Common myeloid progenitor, CD34-positive (primary cell): ENCODE measurements at regions not wholly inside any gene's neighbourhood (a gene's known extent, or its start where the extent isn't known, plus 50 kb on each side); places are given as distances from the start of the nearest gene placed in this dataset.

Source experiments
- CTCF ChIA-PET: fragments of 350-600 bp; sonication (Branson Sonifier 250); formaldehyde crosslinking; loops from one replicate; lab custom pipeline; 2021; ENCODE audit warnings: antibody characterized with exemption; lab: Charles Lee
- POLR2A ChIA-PET: fragments of 350-600 bp; sonication (Branson Sonifier 250); formaldehyde crosslinking; loops from one replicate; lab custom pipeline; 2021; ENCODE audit warnings: antibody characterized with exemption; lab: Charles Lee
- DNase-seq, 3 donors: peaks; one replicate each; pipeline versions ENCODE4 v3.0.0 to v3.0.0-alpha.2; 2013
- H3K27ac ChIP-seq, 2 experiments: 1 replicate in 1 of 2; 2 replicates in 1 of 2; pipeline ENCODE4 v1.7.0; 2013; ENCODE audit warnings: inconsistent platforms in 2 of 2, low read length in 2 of 2, mild to moderate bottlenecking in 2 of 2, low read depth in 1 of 2, moderate library complexity in 1 of 2; ENCODE audit not compliant: severe bottlenecking in 2 of 2, insufficient read depth in 1 of 2, poor library complexity in 1 of 2
- H3K27me3 ChIP-seq, 5 experiments: replicated peaks in 2 of 5; 1 replicate in 3 of 5; 2 replicates in 2 of 5; pipeline versions ENCODE4 v1.6.1 to v1.7.0; 2013; ENCODE audit warnings: low read length in 4 of 5, mild to moderate bottlenecking in 2 of 5, moderate library complexity in 2 of 5, inconsistent platforms in 1 of 5; ENCODE audit not compliant: insufficient read depth in 5 of 5, control insufficient read depth in 4 of 5
- H3K36me3 ChIP-seq, 4 experiments: 1 replicate in 2 of 4; 2 replicates in 2 of 4; pipeline versions ENCODE4 v1.6.1 to v1.7.0; 2013; ENCODE audit warnings: low read length in 3 of 4, control low read depth in 1 of 4, mild to moderate bottlenecking in 1 of 4; ENCODE audit not compliant: control insufficient read depth in 4 of 4, insufficient read depth in 4 of 4
- H3K4me1 ChIP-seq, 4 experiments: 1 replicate in 3 of 4; 2 replicates in 1 of 4; pipeline versions ENCODE4 v1.6.1 to v1.7.1; 2013; ENCODE audit warnings: low read length in 3 of 4, mild to moderate bottlenecking in 3 of 4, control low read depth in 1 of 4, inconsistent platforms in 1 of 4, moderate library complexity in 1 of 4; ENCODE audit not compliant: control insufficient read depth in 4 of 4, insufficient read depth in 4 of 4; ENCODE audit errors: control extremely low read depth in 1 of 4
- H3K4me3 ChIP-seq, 7 experiments: 1 replicate in 4 of 7; 2 replicates in 3 of 7; pipeline versions ENCODE4 v1.5.1 to v1.7.0; 2013; ENCODE audit warnings: mild to moderate bottlenecking in 7 of 7, low read length in 6 of 7, moderate library complexity in 6 of 7, inconsistent platforms in 2 of 7, low read depth in 2 of 7, control low read depth in 1 of 7; ENCODE audit not compliant: insufficient read depth in 4 of 7, control insufficient read depth in 1 of 7; ENCODE audit errors: extremely low read depth in 1 of 7
- H3K9me3 ChIP-seq, 5 experiments: 1 replicate in 4 of 5; 2 replicates in 1 of 5; pipeline versions ENCODE4 v1.6.1 to v1.7.1; 2013; ENCODE audit warnings: low read length in 4 of 5, mild to moderate bottlenecking in 2 of 5, inconsistent platforms in 1 of 5, low read depth in 1 of 5, moderate library complexity in 1 of 5; ENCODE audit not compliant: control insufficient read depth in 4 of 5, insufficient read depth in 2 of 5; ENCODE audit errors: control extremely low read depth in 1 of 5
- WGBS: methylation state at CpG from one replicate; pipeline ENCODE4 v1.1.5; 2013; ENCODE audit not compliant: insufficient coverage; 5-methylcytosine and 5-hydroxymethylcytosine counted together

GRCh38 chr15:93244696-93245660, 156.0 kb upstream of the RGMA start:
- POLR2A ChIA-PET, result no interaction called here
- DNase-seq, result no peak
- Histone ChIP-seq H3K27ac (no peak overlapping the region), H3K27me3 (peaks cover 0 to 4% (median 0%) of the 10 kb centered on the region in 5 experiments), H3K4me3 (no peak overlapping the region), H3K4me1 (no peaks in the 10 kb centered on the region), H3K9me3 (no peaks in the 10 kb centered on the region), H3K36me3 (no peaks in the 10 kb centered on the region)
- CTCF ChIA-PET, result no interaction called here
- whole genome bisulfite sequencing, result 95% methylated on average over 20 of the region's 26 CpGs

DNA sequence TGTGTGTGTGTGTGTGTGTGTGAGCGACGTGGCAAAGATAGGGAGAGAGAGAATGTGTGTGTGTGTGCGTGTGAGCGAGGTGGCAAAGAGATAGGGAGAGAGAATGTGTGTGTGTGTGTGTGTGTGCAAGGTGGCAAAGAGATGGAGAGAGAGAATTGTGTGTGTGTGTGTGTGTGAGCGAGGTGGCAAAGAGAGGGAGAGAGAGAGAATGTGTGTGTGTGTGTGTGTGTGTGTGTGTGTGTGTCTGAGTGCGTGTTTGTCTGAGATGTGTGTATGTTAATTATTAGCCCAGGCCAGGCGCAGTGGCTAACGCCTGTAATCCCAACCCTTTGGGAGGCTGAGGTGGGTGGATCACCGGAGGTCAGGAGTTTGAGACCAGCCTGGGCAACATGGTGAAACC, 154.6 kb upstream of the RGMA start:
- WGBS, result 93% methylated on average over 3 of the region's 9 CpGs

GRCh38 chr15:93241696-93242585, 152.9 kb upstream of the RGMA start:
- Histone ChIP-seq H3K4me3 (no peak overlapping the region), H3K9me3 (no peaks in the 10 kb centered on the region), H3K27ac (no peak overlapping the region), H3K27me3 (peaks cover 0 to 4% (median 0%) of the 10 kb centered on the region in 5 experiments), H3K36me3 (no peaks in the 10 kb centered on the region), H3K4me1 (no peaks in the 10 kb centered on the region)
- no peak for DNase-seq
- POLR2A ChIA-PET, result no interaction called here
- CTCF ChIA-PET, result no interaction called here
- 79% methylated on average over 10 of the region's 15 CpGs for WGBS

More for the DNA sequence above, 154.6 kb upstream of the RGMA start:
- ChIA-PET CTCF (no interaction called here), POLR2A (no interaction called here)
- no peak for DNase-seq
- no peaks in the 10 kb centered on the region for H3K36me3 ChIP-seq
- H3K4me1 ChIP-seq, result no peaks in the 10 kb centered on the region
- H3K4me3 ChIP-seq, result no peak overlapping the region
- H3K27me3 ChIP-seq, result peaks cover 0 to 4% (median 0%) of the 10 kb centered on the region in 5 experiments
- no peak overlapping the region for H3K27ac ChIP-seq
- H3K9me3 ChIP-seq, result no peaks in the 10 kb centered on the region

DNA sequence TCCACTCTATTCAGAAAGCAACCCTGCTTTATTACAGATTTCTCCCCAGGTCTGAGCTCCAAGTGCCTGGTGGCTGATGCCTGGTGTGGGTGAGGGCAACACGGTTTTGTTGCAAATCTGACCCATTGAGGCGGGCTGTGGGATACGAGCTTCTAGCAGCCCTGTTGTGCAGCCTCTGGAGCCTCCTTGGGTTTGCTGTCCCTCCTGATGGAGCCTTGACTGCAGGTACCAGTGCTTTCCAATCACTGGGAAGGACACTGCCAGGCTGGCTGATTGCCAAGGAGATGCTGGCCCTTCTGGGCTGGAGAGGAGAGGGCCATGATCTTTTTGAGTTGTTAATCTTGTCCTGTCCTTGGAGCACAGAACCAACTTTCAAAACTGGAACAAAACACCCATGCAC, 151.0 kb upstream of the RGMA start:
- CTCF ChIA-PET, result no interaction called here
- H3K9me3 ChIP-seq, result no peaks in the 10 kb centered on the region

DNA sequence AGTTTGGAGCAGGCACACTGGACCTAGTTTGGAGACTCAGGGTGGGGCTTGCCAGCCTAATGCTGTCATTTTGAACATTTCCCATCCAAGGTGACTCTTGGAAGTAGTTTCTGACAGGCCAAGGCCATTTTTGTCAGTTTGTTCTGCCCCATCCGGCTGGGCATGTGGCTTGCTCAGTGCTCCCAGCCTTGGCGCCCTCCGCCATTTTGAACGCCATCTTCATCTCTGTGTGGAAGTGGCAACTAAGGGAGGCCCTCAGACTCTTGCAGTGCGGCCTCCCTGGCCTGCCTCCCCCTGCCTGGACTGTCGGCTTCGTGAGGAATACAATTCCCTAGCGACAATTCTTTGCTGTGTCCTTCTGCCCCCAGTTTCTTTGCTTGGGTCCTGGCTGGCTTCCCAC, 150.6 kb upstream of the RGMA start:
- Histone ChIP-seq H3K9me3 (no peaks in the 10 kb centered on the region), H3K27me3 (no peaks in the 10 kb centered on the region), H3K4me1 (peaks cover 0 to 2% (median 0%) of the 10 kb centered on the region in 4 experiments), H3K36me3 (no peaks in the 10 kb centered on the region), H3K4me3 (no peak overlapping the region), H3K27ac (no peak overlapping the region)
- DNase-seq, result no peak
- 97% methylated on average over 8 of the region's 8 CpGs for WGBS
- POLR2A ChIA-PET, result no interaction called here
- CTCF ChIA-PET, result no interaction called here

More for the DNA sequence above, 151.0 kb upstream of the RGMA start:
- Histone ChIP-seq H3K36me3 (no peaks in the 10 kb centered on the region), H3K4me3 (no peak overlapping the region), H3K27me3 (no peaks in the 10 kb centered on the region), H3K4me1 (peaks cover 0 to 2% (median 0%) of the 10 kb centered on the region in 4 experiments), H3K27ac (no peak overlapping the region)
- WGBS, result 90% methylated on average over 2 of the region's 3 CpGs
- no peak for DNase-seq
- POLR2A ChIA-PET, result no interaction called here

- DNase-seq, result no peak
- 98% methylated on average over 6 of the region's 8 CpGs for whole genome bisulfite sequencing
- H3K27me3 ChIP-seq, result no peaks in the 10 kb centered on the region
- ChIA-PET POLR2A (no interaction called here), CTCF (no interaction called here)
- H3K9me3 ChIP-seq, result no peaks in the 10 kb centered on the region
- H3K36me3 ChIP-seq, result no peaks in the 10 kb centered on the region
- H3K27ac ChIP-seq, result no peak overlapping the region
- H3K4me3 ChIP-seq, result no peak overlapping the region
- peaks cover 0 to 2% (median 0%) of the 10 kb centered on the region in 4 experiments for H3K4me1 ChIP-seq
Measured at GRCh38 chr15:93238641-93239040, 149.6 kb upstream of the RGMA start.
